ENCODE measurements at regions not wholly inside any gene's neighbourhood (a gene's known extent, or its start where the extent isn't known, plus 50 kb on each side); places are given as distances from the start of the nearest gene placed in this dataset.

GRCh38 chr15:69544365-69545113, 91.9 kb downstream of the RPLP1 start:
- TF ChIP-seq, protein P1, sequence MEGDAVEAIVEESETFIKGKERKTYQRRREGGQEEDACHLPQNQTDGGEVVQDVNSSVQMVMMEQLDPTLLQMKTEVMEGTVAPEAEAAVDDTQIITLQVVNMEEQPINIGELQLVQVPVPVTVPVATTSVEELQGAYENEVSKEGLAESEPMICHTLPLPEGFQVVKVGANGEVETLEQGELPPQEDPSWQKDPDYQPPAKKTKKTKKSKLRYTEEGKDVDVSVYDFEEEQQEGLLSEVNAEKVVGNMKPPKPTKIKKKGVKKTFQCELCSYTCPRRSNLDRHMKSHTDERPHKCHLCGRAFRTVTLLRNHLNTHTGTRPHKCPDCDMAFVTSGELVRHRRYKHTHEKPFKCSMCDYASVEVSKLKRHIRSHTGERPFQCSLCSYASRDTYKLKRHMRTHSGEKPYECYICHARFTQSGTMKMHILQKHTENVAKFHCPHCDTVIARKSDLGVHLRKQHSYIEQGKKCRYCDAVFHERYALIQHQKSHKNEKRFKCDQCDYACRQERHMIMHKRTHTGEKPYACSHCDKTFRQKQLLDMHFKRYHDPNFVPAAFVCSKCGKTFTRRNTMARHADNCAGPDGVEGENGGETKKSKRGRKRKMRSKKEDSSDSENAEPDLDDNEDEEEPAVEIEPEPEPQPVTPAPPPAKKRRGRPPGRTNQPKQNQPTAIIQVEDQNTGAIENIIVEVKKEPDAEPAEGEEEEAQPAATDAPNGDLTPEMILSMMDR (IDR thresholded peaks at IDR 0.05; ENCODE audit: borderline replicate concordance, extremely low read depth, low read length, poor library complexity, severe bottlenecking): no peak
- TF ChIP-seq EZH2 (IDR thresholded peaks at IDR 0.05; ENCODE audit: borderline replicate concordance, low read depth, low read length, severe bottlenecking): no peak
